ENCODE measurements at regions not wholly inside any gene's neighbourhood (a gene's known extent, or its start where the extent isn't known, plus 50 kb on each side); places are given as distances from the start of the nearest gene placed in this dataset.

DNA sequence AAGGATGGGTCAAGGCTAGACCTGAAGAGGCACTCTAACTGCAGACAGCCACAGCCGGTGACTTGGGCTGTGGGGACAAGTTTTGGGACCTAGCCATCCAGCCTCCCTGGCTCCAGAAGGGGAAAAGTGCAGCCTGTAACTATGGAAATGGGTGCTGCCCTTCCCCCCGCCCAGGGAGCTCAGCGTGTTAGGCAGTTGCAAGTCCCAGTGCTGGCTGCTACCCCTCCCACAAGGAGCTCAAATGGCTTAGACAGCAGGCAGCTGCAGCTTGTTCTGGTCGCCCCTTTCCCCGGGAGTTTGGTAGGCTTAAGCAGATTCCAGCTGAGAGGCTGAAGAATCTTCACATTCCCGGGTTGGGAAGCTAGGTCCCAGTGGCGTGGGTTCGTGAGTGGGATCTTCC, 162.6 kb downstream of the FAM83B start:
- BruUV-seq (replicated peaks), result no TSS peak
- H4K20me1 ChIP-seq (ENCODE audit: insufficient read depth, low read length), result no peaks in the 10 kb centered on the region
- H3K36me3 ChIP-seq (ENCODE audit: insufficient read depth, low read length), result no peaks in the 10 kb centered on the region
- no peak for DNase-seq (ENCODE audit: low spot score)
- TF ChIP-seq, protein P1, sequence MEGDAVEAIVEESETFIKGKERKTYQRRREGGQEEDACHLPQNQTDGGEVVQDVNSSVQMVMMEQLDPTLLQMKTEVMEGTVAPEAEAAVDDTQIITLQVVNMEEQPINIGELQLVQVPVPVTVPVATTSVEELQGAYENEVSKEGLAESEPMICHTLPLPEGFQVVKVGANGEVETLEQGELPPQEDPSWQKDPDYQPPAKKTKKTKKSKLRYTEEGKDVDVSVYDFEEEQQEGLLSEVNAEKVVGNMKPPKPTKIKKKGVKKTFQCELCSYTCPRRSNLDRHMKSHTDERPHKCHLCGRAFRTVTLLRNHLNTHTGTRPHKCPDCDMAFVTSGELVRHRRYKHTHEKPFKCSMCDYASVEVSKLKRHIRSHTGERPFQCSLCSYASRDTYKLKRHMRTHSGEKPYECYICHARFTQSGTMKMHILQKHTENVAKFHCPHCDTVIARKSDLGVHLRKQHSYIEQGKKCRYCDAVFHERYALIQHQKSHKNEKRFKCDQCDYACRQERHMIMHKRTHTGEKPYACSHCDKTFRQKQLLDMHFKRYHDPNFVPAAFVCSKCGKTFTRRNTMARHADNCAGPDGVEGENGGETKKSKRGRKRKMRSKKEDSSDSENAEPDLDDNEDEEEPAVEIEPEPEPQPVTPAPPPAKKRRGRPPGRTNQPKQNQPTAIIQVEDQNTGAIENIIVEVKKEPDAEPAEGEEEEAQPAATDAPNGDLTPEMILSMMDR (conservative IDR thresholded peaks at IDR 0.05; ENCODE audit: low read length), result no peak
- no peak for TF ChIP-seq EZH2phosphoT487 (IDR thresholded peaks at IDR 0.05; ENCODE audit: borderline replicate concordance, low read depth, low read length)
- no peaks in the 10 kb centered on the region for H3K9me2 ChIP-seq (ENCODE audit: insufficient read depth, low read length)
- no peak overlapping the region for H3K4me2 ChIP-seq (ENCODE audit: low read length)
- no peak overlapping the region for H3K4me3 ChIP-seq (ENCODE audit: low read depth, low read length, poor library complexity, severe bottlenecking)
- CTCF ChIA-PET (ENCODE audit: unreplicated experiment), result no interaction called here
- H3K79me2 ChIP-seq (ENCODE audit: insufficient read depth, low read depth, low read length), result no peaks in the 10 kb centered on the region
- no peaks in the 10 kb centered on the region for H3K4me1 ChIP-seq (ENCODE audit: insufficient read depth, low read length, poor library complexity, severe bottlenecking)
- intact Hi-C loops (cut with micrococcal nuclease; ENCODE audit: unreplicated experiment), result no loop called here
- no peak overlapping the region for H3K27ac ChIP-seq (ENCODE audit: low read depth, low read length, poor library complexity, severe bottlenecking)
- no peak overlapping the region for H2AFZ ChIP-seq (ENCODE audit: low read length)
- POLR2A ChIA-PET, result no interaction called here
- no peaks in the 10 kb centered on the region for H3K9me3 ChIP-seq (ENCODE audit: low read length)

DNA sequence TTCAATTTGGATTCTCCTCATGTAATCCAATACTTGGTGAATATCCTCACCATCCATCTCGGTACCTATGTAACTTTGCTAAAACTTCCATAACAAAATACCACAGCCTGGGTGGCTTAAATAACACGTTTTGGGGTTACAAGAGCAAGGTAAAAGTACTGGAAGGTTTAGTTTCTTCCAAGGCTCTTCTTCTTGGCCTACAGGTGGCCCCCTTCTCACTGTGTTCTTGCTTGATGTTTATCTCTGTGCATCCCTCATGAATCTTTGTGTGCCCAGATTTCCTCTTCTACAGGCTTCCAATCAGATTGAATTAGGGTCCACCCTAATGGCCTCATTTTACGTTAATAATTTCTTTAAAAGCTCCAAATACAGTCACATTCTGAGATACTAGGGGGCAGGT, 163.3 kb upstream of the HCRTR2 start:
- H4K20me1 ChIP-seq (ENCODE audit: insufficient read depth, low read length), result no peaks in the 10 kb centered on the region
- no peaks in the 10 kb centered on the region for H3K4me1 ChIP-seq (ENCODE audit: insufficient read depth, low read length, poor library complexity, severe bottlenecking)
- no peaks in the 10 kb centered on the region for H3K9me2 ChIP-seq (ENCODE audit: insufficient read depth, low read length)
- no TSS peak for BruUV-seq (replicated peaks)
- no peak overlapping the region for H2AFZ ChIP-seq (ENCODE audit: low read length)
- intact Hi-C loops (cut with micrococcal nuclease; ENCODE audit: unreplicated experiment), result no loop called here
- no peaks in the 10 kb centered on the region for H3K79me2 ChIP-seq (ENCODE audit: insufficient read depth, low read depth, low read length)
- ChIA-PET POLR2A (no interaction called here), CTCF (ENCODE audit: unreplicated experiment) (no interaction called here)
- no peaks in the 10 kb centered on the region for H3K36me3 ChIP-seq (ENCODE audit: insufficient read depth, low read length)
- no peak overlapping the region for H3K27ac ChIP-seq (ENCODE audit: low read depth, low read length, poor library complexity, severe bottlenecking)
- TF ChIP-seq, protein P1 (conservative IDR thresholded peaks at IDR 0.05; ENCODE audit: low read length), result no peak
- no peak for TF ChIP-seq EZH2phosphoT487 (IDR thresholded peaks at IDR 0.05; ENCODE audit: borderline replicate concordance, low read depth, low read length)
- DNase-seq (ENCODE audit: low spot score), result no peak
- H3K4me3 ChIP-seq (ENCODE audit: low read depth, low read length, poor library complexity, severe bottlenecking), result no peak overlapping the region
- H3K4me2 ChIP-seq (ENCODE audit: low read length), result no peak overlapping the region
- H3K9me3 ChIP-seq (ENCODE audit: low read length), result no peaks in the 10 kb centered on the region

DNA sequence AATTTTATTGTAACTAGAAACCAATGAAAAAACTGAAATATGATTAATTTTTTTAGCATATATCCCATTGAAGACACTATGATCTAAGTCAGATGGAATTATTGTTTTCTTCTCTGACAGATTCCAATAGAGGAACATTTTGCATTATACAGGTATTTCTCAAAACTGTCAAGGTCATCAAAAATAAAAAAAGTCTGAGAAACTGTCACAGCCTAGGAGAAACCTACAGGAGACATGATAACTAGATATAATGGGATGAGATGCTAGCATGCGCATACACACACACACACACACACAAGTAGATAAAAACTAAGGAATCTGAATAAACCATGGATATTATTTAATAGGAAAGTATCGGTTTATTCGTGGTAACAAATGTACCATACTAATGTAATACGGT, 161.9 kb upstream of the HCRTR2 start:
- Histone ChIP-seq H3K36me3 (ENCODE audit: insufficient read depth, low read length) (no peaks in the 10 kb centered on the region), H3K4me2 (ENCODE audit: low read length) (no peak overlapping the region), H4K20me1 (ENCODE audit: insufficient read depth, low read length) (no peaks in the 10 kb centered on the region), H3K4me3 (ENCODE audit: low read depth, low read length, poor library complexity, severe bottlenecking) (no peak overlapping the region), H2AFZ (ENCODE audit: low read length) (no peak overlapping the region), H3K9me3 (ENCODE audit: low read length) (no peaks in the 10 kb centered on the region), H3K79me2 (ENCODE audit: insufficient read depth, low read depth, low read length) (no peaks in the 10 kb centered on the region), H3K27ac (ENCODE audit: low read depth, low read length, poor library complexity, severe bottlenecking) (no peak overlapping the region), H3K4me1 (ENCODE audit: insufficient read depth, low read length, poor library complexity, severe bottlenecking) (no peaks in the 10 kb centered on the region), H3K9me2 (ENCODE audit: insufficient read depth, low read length) (no peaks in the 10 kb centered on the region)
- intact Hi-C loops (cut with micrococcal nuclease; ENCODE audit: unreplicated experiment), result no loop called here
- ChIA-PET POLR2A (no interaction called here), CTCF (ENCODE audit: unreplicated experiment) (no interaction called here)
- no peak for DNase-seq (ENCODE audit: low spot score)
- no TSS peak for BruUV-seq (replicated peaks)
- TF ChIP-seq, protein P1 (conservative IDR thresholded peaks at IDR 0.05; ENCODE audit: low read length), result no peak
- no peak for TF ChIP-seq EZH2phosphoT487 (IDR thresholded peaks at IDR 0.05; ENCODE audit: borderline replicate concordance, low read depth, low read length)
